GM12864 (cell line): ENCODE measurements at regions not wholly inside any gene's neighbourhood (a gene's known extent, or its start where the extent isn't known, plus 50 kb on each side); places are given as distances from the start of the nearest gene placed in this dataset.

ENCODE experiments used
- DNase-seq: peaks from one replicate; pipeline ENCODE4 v3.0.0-alpha.2; 2011; ENCODE audit warnings: low read depth
- H3K4me3 ChIP-seq: 2 replicates; pipeline ENCODE4 v1.5.1; 2011; ENCODE audit warnings: mild to moderate bottlenecking, low read depth, low read length, control low read depth
- TF ChIP-seq, protein P1 (sequence below): IDR thresholded peaks from 2 replicates; pipeline ENCODE4 v1.5.1; 2011; ENCODE audit warnings: low read depth, mild to moderate bottlenecking, moderate library complexity, low read length, control low read depth, inconsistent platforms; ENCODE audit errors: missing control alignments

DNA sequence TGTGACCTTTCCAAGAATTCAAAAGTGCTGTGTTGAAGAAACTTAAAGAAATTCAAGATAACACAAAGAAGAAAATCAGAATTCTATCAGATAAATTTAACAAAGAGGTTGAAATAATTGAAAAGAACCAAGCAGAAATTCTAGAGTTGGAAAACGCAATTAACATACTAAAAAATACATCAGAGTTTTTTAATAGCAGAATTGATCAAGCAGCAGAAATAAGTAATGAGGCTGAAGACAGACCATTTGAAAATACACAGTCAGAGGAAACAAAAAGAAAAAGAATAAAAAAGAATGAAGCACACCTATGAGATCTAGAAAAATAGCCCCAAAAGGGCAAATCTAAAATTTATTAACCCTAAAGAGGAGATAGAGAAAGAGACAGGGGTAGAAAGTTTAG is 218.1 kb upstream of the KAZN start:
- H3K4me3 ChIP-seq: no peak overlapping the region
- DNase-seq: no peak
- TF ChIP-seq, protein P1, sequence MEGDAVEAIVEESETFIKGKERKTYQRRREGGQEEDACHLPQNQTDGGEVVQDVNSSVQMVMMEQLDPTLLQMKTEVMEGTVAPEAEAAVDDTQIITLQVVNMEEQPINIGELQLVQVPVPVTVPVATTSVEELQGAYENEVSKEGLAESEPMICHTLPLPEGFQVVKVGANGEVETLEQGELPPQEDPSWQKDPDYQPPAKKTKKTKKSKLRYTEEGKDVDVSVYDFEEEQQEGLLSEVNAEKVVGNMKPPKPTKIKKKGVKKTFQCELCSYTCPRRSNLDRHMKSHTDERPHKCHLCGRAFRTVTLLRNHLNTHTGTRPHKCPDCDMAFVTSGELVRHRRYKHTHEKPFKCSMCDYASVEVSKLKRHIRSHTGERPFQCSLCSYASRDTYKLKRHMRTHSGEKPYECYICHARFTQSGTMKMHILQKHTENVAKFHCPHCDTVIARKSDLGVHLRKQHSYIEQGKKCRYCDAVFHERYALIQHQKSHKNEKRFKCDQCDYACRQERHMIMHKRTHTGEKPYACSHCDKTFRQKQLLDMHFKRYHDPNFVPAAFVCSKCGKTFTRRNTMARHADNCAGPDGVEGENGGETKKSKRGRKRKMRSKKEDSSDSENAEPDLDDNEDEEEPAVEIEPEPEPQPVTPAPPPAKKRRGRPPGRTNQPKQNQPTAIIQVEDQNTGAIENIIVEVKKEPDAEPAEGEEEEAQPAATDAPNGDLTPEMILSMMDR: no peak

DNA sequence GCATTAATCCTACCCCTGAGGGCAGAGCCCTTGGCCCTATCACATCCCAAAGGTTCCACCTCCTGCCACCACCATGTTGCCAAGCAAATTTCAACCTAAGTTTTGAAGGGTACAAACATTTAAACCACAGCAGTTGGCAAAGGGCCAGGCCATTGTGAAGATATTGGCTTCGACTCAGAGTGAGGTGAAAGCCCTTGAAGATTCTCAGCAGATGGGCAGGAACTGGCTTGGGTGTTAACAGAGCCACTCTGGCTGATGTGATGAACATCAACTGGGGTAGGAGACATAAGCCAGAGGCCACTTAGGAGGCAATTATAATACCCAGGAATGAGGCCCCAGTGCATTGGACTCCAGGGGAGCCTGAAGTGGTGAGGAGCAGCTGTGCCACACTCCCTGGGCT is 207.7 kb upstream of the KAZN start:
- no peak overlapping the region for H3K4me3 ChIP-seq
- no peak for DNase-seq
- TF ChIP-seq, protein P1: no peak

DNA sequence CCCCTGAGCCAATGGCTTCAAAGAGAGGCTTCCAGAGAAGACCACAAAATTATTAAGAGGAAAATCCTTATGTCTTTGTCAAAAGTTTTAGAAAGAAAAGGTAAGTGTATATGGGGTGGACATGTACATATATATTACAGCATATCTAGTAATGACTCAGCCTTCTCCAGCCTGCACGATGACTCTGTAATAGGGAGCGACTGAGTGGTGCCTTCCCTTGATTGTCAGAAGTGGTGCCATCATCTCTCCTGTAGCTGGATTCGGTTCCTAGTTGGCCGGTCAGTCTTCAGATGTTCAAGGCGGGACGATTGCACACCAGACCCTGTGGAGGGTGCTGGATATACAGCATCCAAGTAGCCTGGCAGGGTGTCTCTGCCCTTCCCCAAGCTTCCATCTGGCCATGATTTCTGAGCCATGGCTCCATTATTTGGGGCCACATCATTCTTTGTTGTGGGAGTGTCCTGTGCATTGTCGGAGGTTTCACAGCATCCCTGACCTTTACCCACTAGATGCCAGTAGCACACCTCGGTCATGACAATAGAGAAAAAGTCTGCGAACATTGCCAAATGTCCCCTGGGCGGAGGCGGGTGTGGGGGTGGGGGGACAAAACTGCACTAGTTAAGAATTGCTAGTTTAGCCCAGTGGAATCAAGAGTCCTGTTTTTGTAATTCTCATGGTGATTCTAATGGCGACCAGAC is 206.2 kb upstream of the KAZN start:
- H3K4me3 ChIP-seq: no peak overlapping the region
- DNase-seq: no peak
- TF ChIP-seq, protein P1: no peak

DNA sequence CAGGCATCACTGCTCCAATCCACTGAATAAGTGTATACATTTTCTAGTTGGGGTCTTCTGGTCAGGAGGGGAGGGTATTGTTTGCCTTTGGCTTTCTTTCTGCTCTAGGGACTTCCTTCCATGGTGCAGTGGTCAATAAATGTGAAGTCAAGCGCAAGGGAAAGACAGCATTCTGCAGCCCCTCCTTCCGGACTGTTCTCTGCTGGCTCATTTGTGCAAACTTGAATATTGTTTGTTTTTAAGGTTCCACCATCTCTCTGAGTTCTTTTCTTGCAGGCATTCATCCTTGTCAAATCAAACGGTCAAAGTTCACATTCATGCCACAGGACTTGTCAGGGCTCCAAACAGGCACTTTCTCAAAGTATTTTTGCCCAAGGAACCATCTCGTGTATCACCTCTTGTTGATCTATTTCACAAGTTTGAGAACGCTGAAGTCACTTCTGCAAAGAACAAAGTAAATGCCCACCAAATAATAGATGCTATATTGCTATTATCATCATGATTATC is 205.6 kb upstream of the KAZN start:
- TF ChIP-seq, protein P1: no peak
- no peak for DNase-seq
- no peak overlapping the region for H3K4me3 ChIP-seq

DNA sequence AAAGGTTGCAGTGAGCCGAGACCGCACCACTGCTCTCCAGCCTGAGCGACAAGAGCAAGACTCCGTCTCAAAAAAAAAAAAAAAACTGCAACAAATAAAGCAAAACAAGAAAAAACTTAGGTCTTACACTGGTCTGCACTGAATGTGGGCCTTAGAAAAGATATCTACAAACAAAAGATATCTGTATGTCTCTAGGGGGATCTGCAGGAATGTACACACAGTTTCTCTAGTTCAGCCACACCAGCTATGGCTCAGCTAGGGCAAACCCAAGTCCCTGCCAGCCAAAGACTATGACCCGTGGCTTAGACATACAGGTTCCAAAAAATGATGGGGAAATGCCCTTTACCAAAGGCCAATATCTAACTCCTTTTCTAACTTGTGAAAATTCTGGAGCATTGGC is 202.4 kb upstream of the KAZN start:
- DNase-seq: no peak
- TF ChIP-seq, protein P1: no peak
- H3K4me3 ChIP-seq: no peak overlapping the region

DNA sequence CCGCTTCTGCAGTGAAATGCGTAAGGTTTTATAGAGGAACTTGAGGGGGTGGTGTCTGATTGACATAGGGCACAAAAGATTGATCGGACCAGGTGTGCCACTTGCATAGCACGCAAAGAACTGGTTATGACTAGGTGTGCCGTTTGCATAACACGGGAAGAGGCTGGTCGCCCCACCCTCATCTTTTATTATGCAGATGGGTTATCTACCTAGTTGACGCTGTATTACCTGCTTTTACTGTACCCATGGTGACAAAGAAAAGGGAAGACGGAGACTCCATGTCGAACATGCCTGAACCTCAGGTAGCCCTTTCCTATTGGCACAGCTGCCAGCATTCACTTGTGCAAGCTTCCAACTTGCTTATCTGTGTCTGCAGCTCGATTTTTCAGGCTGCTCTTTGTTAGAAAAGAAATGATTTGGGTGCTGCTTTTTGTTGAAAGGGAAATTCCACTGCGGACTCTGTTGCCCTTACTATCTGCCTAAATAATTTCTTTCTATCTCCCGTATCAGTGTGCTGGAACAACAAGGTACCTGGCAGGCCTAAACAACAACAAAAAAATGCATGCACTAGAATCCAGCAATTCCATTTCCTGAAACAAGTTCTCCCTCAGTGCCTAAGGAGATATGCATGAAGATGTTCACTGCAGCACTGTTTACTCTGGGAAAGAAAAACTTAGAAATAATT is 194.4 kb upstream of the KAZN start:
- DNase-seq: no peak
- TF ChIP-seq, protein P1: no peak
- H3K4me3 ChIP-seq: no peak overlapping the region

DNA sequence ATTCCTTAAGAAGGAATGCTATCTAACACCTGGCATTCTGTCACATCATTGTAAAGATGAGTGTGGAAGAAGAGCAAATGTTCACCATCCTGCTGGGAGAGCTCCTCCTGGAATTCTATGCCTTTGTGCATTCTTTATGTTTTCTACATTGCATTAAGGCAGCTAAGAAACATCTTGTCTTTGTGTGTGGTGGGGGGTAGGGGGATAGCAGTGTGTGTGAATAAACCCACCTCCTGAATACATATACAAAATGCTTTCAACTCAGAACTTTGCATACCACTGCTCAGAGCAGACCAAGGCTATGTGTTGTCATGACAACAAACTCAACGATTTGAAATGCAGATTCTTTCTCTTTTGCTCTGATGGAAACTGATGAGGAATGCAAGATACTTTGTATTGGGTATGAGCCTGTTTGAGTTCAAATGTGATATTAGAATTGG is 193.6 kb upstream of the KAZN start:
- TF ChIP-seq, protein P1: no peak
- H3K4me3 ChIP-seq: no peak overlapping the region
- DNase-seq: no peak
